Astrocyte of the spinal cord (primary cell): ENCODE measurements at regions not wholly inside any gene's neighbourhood (a gene's known extent, or its start where the extent isn't known, plus 50 kb on each side); places are given as distances from the start of the nearest gene placed in this dataset.

Experiments used
- DNase-seq: peaks from one replicate; pipeline ENCODE4 v3.0.0; 2011; ENCODE audit warnings: low read depth, low spot score
- H3K4me3 ChIP-seq: 2 replicates; pipeline ENCODE4 v1.5.1; 2011; ENCODE audit warnings: low read depth, mild to moderate bottlenecking, low read length, moderate library complexity
- in situ Hi-C: cut with HindIII; loops from 2 replicates; pipeline ENCODE4 v1.10.0; 2017; ENCODE audit warnings: low sequenced_read_pairs
- TF ChIP-seq, protein P1 (sequence below): IDR thresholded peaks from 2 replicates; pipeline ENCODE4 v1.5.1; 2012; ENCODE audit warnings: low read depth, mild to moderate bottlenecking, low read length, inconsistent platforms

GRCh38 chr9:108310202-108310601 lies 545.6 kb downstream of the ACTL7B start:
- TF ChIP-seq, protein P1, sequence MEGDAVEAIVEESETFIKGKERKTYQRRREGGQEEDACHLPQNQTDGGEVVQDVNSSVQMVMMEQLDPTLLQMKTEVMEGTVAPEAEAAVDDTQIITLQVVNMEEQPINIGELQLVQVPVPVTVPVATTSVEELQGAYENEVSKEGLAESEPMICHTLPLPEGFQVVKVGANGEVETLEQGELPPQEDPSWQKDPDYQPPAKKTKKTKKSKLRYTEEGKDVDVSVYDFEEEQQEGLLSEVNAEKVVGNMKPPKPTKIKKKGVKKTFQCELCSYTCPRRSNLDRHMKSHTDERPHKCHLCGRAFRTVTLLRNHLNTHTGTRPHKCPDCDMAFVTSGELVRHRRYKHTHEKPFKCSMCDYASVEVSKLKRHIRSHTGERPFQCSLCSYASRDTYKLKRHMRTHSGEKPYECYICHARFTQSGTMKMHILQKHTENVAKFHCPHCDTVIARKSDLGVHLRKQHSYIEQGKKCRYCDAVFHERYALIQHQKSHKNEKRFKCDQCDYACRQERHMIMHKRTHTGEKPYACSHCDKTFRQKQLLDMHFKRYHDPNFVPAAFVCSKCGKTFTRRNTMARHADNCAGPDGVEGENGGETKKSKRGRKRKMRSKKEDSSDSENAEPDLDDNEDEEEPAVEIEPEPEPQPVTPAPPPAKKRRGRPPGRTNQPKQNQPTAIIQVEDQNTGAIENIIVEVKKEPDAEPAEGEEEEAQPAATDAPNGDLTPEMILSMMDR = no peak
- H3K4me3 ChIP-seq = no peak overlapping the region
- DNase-seq = no peak
- in situ Hi-C loops = no loop called here

DNA sequence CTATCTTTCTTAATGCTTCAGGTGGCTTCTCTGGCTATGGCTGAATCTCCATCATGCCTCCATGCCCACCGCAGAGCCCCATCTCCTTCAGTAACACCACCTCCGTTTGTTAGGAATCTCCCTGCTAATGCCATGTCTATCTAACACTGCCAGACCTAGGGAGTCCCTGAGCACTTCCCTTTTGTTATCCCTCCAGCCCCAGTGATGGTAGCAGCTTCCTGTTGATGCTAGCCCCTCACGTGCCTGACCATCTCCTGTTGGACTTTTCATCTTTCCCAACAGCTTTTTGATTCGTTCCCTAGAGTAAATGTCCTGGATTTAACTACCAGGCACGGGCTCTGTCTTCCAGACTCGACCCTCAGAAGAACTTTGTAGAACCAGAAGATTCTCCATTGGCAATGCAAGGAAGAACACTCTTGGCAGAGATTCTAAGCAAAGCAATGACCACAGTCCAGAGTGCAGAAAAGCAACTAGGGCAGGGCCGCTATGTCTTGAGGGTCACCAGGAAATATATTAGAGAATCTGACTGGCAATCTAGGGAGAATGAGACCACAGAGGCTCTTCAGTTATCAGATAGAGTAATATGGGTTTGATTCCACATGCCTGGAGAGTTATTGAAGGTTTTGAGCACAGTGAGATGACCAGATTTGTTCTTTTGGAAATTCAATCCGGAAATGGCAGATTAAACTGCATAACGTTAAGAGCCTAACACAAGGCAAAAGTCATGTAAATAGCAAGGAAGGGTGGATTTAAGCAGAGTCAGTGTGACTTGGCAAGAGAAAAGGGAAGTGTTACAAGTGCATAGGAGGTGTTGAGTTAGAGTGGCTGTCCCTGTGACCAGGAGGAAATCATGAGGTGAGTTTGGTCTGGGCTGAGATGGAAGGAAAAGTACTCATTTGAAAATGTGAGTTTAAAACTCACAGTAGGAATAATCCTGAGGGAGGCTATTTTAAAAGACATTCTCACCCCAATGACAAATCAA lies 555.2 kb downstream of the ACTL7B start:
- DNase-seq = no peak
- in situ Hi-C loops = no loop called here
- TF ChIP-seq, protein P1 = no peak
- no peak overlapping the region for H3K4me3 ChIP-seq

GRCh38 chr9:108297073-108297472 lies 558.7 kb downstream of the ACTL7B start:
- peak; percentile 86 for DNase-seq
- TF ChIP-seq, protein P1 = no peak
- in situ Hi-C loops = no loop called here
- no peak overlapping the region for H3K4me3 ChIP-seq

DNA sequence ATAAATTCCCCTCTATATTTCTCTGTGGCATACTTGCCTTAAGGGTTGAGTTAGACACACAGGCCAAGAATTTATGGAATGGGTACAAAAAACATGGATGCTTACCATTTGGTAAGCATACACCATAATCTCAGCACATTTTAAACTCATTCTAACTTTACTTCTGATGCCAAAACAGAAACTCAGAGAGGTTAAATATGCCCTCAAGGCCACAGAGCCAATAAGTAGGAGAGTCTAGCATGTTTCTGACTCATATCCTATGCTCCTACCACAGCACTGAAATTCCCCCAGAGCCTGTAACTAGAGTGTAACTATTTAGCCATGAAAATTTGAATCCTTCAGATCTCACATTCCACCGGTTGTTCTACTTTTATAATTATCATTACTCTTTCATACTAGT lies 559.7 kb downstream of the ACTL7B start:
- H3K4me3 ChIP-seq = no peak overlapping the region
- in situ Hi-C loops = no loop called here
- DNase-seq = peak; percentile 79
- TF ChIP-seq, protein P1 = no peak

DNA sequence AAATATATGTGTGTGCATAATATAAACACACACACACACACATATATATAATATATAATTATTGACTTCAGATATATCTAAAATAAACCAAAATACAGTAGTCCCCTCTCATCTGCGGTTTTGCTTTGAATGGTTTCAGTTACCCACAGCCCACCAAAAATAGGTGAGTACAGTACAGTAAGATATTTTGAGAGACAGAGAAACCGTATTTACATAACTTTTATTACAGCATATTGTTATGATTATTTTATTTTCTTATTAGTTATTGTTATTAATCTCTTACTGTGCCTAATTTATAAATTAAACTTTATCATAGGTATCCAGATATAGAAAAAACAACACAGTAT lies 564.2 kb downstream of the ACTL7B start:
- no peak overlapping the region for H3K4me3 ChIP-seq
- no peak for DNase-seq
- in situ Hi-C loops = no loop called here
- TF ChIP-seq, protein P1 = no peak

DNA sequence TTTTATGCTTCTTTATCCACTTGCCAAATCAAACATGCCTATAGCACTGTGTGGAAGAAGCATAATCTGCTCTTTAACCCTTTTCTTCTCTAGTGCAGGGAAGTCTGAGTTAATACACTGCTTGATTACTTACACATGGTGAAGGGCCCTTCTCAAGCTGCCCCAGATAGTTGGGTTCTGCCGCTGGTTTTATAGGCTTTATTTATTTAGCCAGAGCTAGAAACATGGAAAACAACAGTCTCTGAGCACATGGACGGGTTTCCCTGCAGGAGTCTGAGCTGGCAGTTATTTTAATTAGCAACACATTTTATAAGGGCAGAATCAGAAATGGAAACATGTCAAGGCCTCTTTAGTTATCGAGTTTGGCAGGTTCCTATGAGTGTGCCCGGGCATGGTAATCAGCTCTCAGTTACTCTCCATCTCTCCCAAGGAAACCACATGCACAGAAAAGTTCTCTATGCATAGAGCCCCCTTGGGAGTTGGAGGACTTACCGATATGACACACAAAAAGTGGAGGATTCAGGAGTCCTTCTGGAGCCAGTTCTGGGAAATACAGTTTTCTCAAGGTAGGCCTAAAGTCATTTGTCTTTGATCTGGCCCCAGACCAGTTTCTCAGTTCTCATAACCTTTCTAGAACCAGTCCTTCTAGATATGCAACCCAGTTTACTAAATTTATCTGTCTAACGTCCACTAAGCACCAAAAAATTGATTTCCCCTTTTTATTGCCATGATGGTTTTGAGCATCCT lies 564.8 kb downstream of the ACTL7B start:
- DNase-seq = peak; percentile 3
- in situ Hi-C loops = no loop called here
- TF ChIP-seq, protein P1 = no peak
- H3K4me3 ChIP-seq = no peak overlapping the region
